ENCODE measurements at regions not wholly inside any gene's neighbourhood (a gene's known extent, or its start where the extent isn't known, plus 50 kb on each side); places are given as distances from the start of the nearest gene placed in this dataset.
"Not testable (repeated sequence)": the region's sequence is repeated elsewhere in the genome, so short reads cannot be mapped to it uniquely, and the experiment has no call there.

GRCh38 chr5:66443462-66444130 is 152.6 kb upstream of the MAST4 start:
- intact Hi-C loops (cut with DNase I): no loop called here
- no peak for DNase-seq (ENCODE audit: low spot score)

GRCh38 chr5:66448070-66448469 is 148.1 kb upstream of the MAST4 start:
- intact Hi-C loops (cut with DNase I); DNase-seq (ENCODE audit: low spot score): not testable (repeated sequence)

GRCh38 chr5:66450237-66450636 is 146.0 kb upstream of the MAST4 start:
- intact Hi-C loops (cut with DNase I): no loop called here
- DNase-seq (ENCODE audit: low spot score): no peak

GRCh38 chr5:66450988-66451387 is 145.2 kb upstream of the MAST4 start:
- intact Hi-C loops (cut with DNase I): no loop called here

GRCh38 chr5:66452109-66452508 is 144.1 kb upstream of the MAST4 start:
- no peak for DNase-seq (ENCODE audit: low spot score)
- intact Hi-C loops (cut with DNase I): no loop called here

More at GRCh38 chr5:66450988-66451387, 145.2 kb upstream of the MAST4 start:
- no peak for DNase-seq (ENCODE audit: low spot score)

GRCh38 chr5:66454186-66455078 is 141.8 kb upstream of the MAST4 start:
- DNase-seq (ENCODE audit: low spot score): no peak
- intact Hi-C loops (cut with DNase I): no loop called here

- DNase-seq (ENCODE audit: low spot score): no peak
- intact Hi-C loops (cut with DNase I): no loop called here
Observed at GRCh38 chr5:66459728-66460127, 136.5 kb upstream of the MAST4 start.

- DNase-seq (ENCODE audit: low spot score): no peak
- intact Hi-C loops (cut with DNase I): no loop called here
Observed at GRCh38 chr5:66467564-66467963, 128.6 kb upstream of the MAST4 start.

GRCh38 chr5:66469684-66470083 is 126.5 kb upstream of the MAST4 start:
- intact Hi-C loops (cut with DNase I): no loop called here

GRCh38 chr5:66472010-66472409 is 124.2 kb upstream of the MAST4 start:
- DNase-seq (ENCODE audit: low spot score): no peak
- intact Hi-C loops (cut with DNase I): no loop called here

More at GRCh38 chr5:66469684-66470083, 126.5 kb upstream of the MAST4 start:
- no peak for DNase-seq (ENCODE audit: low spot score)

GRCh38 chr5:66475731-66476130 is 120.5 kb upstream of the MAST4 start:
- intact Hi-C loops (cut with DNase I): no loop called here
- DNase-seq (ENCODE audit: low spot score): no peak

GRCh38 chr5:66477596-66477995 is 118.6 kb upstream of the MAST4 start:
- no peak for DNase-seq (ENCODE audit: low spot score)
- intact Hi-C loops (cut with DNase I): no loop called here

- intact Hi-C loops (cut with DNase I): no loop called here
- DNase-seq (ENCODE audit: low spot score): no peak
Observed at GRCh38 chr5:66494437-66494836, 101.8 kb upstream of the MAST4 start.

GRCh38 chr5:66498791-66499207 is 97.4 kb upstream of the MAST4 start:
- intact Hi-C loops (cut with DNase I): no loop called here
- no peak for DNase-seq (ENCODE audit: low spot score)

- intact Hi-C loops (cut with DNase I): no loop called here
- peak; percentile 68 for DNase-seq (ENCODE audit: low spot score)
Observed at GRCh38 chr5:66503203-66503789, 92.9 kb upstream of the MAST4 start.

- no peak for DNase-seq (ENCODE audit: low spot score)
- intact Hi-C loops (cut with DNase I): no loop called here
Observed at GRCh38 chr5:66507106-66507505, 89.1 kb upstream of the MAST4 start.

GRCh38 chr5:66511491-66511890 is 84.7 kb upstream of the MAST4 start:
- DNase-seq (ENCODE audit: low spot score): no peak
- intact Hi-C loops (cut with DNase I): no loop called here

- DNase-seq (ENCODE audit: low spot score): no peak
- intact Hi-C loops (cut with DNase I): no loop called here
Observed at GRCh38 chr5:66513130-66513529, 83.1 kb upstream of the MAST4 start.

GRCh38 chr5:66515209-66515608 is 81.0 kb upstream of the MAST4 start:
- intact Hi-C loops (cut with DNase I): no loop called here
- no peak for DNase-seq (ENCODE audit: low spot score)

- no peak for DNase-seq (ENCODE audit: low spot score)
- intact Hi-C loops (cut with DNase I): no loop called here
Observed at GRCh38 chr5:66516550-66516949, 79.6 kb upstream of the MAST4 start.

All from posterior vena cava (tissue), 2 donors.